ENCODE measurements at regions not wholly inside any gene's neighbourhood (a gene's known extent, or its start where the extent isn't known, plus 50 kb on each side); places are given as distances from the start of the nearest gene placed in this dataset.

GRCh38 chr14:25602106-25602505, 552.2 kb upstream of the STXBP6 start:
- no peak overlapping the region for H3K27ac ChIP-seq
- intact Hi-C loops (cut with DNase I; ENCODE audit: low total_unique reads), result no loop called here
- WGBS, 5 donors, result 67 to 88% (median 80%) methylated on average over 1 of the region's 1 CpG
- DNase-seq, result no peak
- H3K27me3 ChIP-seq, result no peaks in the 10 kb centered on the region
- no peaks in the 10 kb centered on the region for H3K36me3 ChIP-seq
- TF ChIP-seq POLR2AphosphoS5 (IDR thresholded peaks at IDR 0.05), result no peak
- TF ChIP-seq EP300 (IDR thresholded peaks at IDR 0.05), result no peak
- TF ChIP-seq CTCF (IDR thresholded peaks at IDR 0.05), result no peak
- no peak for TF ChIP-seq POLR2A (IDR thresholded peaks at IDR 0.05)
- no peak overlapping the region for H3K4me3 ChIP-seq
- no peaks in the 10 kb centered on the region for H3K4me1 ChIP-seq
- H3K9me3 ChIP-seq, result peaks cover 0 to 31% (median 10%) of the 10 kb centered on the region in 4 donors

GRCh38 chr14:25588751-25589150, 538.8 kb upstream of the STXBP6 start:
- Histone ChIP-seq H3K36me3 (no peaks in the 10 kb centered on the region), H3K4me1 (no peaks in the 10 kb centered on the region), H3K27me3 (no peaks in the 10 kb centered on the region), H3K4me3 (no peak overlapping the region), H3K27ac (no peak overlapping the region), H3K9me3 (peaks cover 0 to 15% (median 3%) of the 10 kb centered on the region in 4 donors)
- no peak for TF ChIP-seq POLR2A (IDR thresholded peaks at IDR 0.05)
- no peak for TF ChIP-seq CTCF (IDR thresholded peaks at IDR 0.05)
- TF ChIP-seq EP300 (IDR thresholded peaks at IDR 0.05), result no peak
- 79 to 86% (median 84%) methylated on average over 3 of the region's 3 CpGs for WGBS, 5 donors
- intact Hi-C loops (cut with DNase I; ENCODE audit: low total_unique reads), result no loop called here
- DNase-seq, result no peak

GRCh38 chr14:25574628-25575325, 524.8 kb upstream of the STXBP6 start:
- no peak overlapping the region for H3K27ac ChIP-seq
- H3K4me1 ChIP-seq, result no peaks in the 10 kb centered on the region
- no peak for DNase-seq
- peaks cover 0 to 10% (median 2%) of the 10 kb centered on the region in 4 donors for H3K9me3 ChIP-seq
- 74 to 84% (median 79%) methylated on average over 5 of the region's 5 CpGs for WGBS, 5 donors
- TF ChIP-seq POLR2AphosphoS5 (IDR thresholded peaks at IDR 0.05) (no peak), CTCF (IDR thresholded peaks at IDR 0.05) (no peak), POLR2A (IDR thresholded peaks at IDR 0.05) (no peak), EP300 (IDR thresholded peaks at IDR 0.05) (no peak)
- H3K27me3 ChIP-seq, result no peaks in the 10 kb centered on the region
- intact Hi-C loops (cut with DNase I; ENCODE audit: low total_unique reads), result no loop called here
- no peaks in the 10 kb centered on the region for H3K36me3 ChIP-seq
- H3K4me3 ChIP-seq, result no peak overlapping the region

- Histone ChIP-seq H3K4me3 (no peak overlapping the region), H3K27ac (no peak overlapping the region), H3K27me3 (no peaks in the 10 kb centered on the region), H3K9me3 (peaks cover 0 to 21% (median 5%) of the 10 kb centered on the region in 4 donors), H3K4me1 (no peaks in the 10 kb centered on the region), H3K36me3 (no peaks in the 10 kb centered on the region)
- WGBS, 5 donors, result 65 to 78% (median 76%) methylated on average over 4 of the region's 4 CpGs
- DNase-seq, result no peak
- TF ChIP-seq CTCF (IDR thresholded peaks at IDR 0.05) (no peak), POLR2A (IDR thresholded peaks at IDR 0.05) (no peak), POLR2AphosphoS5 (IDR thresholded peaks at IDR 0.05) (no peak), EP300 (IDR thresholded peaks at IDR 0.05) (no peak)
- intact Hi-C loops (cut with DNase I; ENCODE audit: low total_unique reads), result no loop called here
These were observed 520.5 kb upstream of the STXBP6 start for GRCh38 chr14:25570483-25570882.
